PC-3 (cell line): ENCODE measurements at regions not wholly inside any gene's neighbourhood (a gene's known extent, or its start where the extent isn't known, plus 50 kb on each side); places are given as distances from the start of the nearest gene placed in this dataset.

Experiments
- ATAC-seq: fragments of 200-7000 bp; cut with Tn5 transposase; 2 replicates; pipeline ENCODE4 v1.9.1; 2020; ENCODE audit warnings: mild to moderate bottlenecking, moderate library complexity
- BruUV-seq: library from RNA; stranded (reverse); fragments of 400-500 nt; replicated peaks from 2 replicates; lab custom pipeline; 2021; lab: Mats Ljungman, UMichigan
- CTCF ChIA-PET: fragments of 300-600 bp; sonication (Branson Sonifier 250); formaldehyde crosslinking; loops from one replicate; lab custom pipeline; 2022; ENCODE audit warnings: antibody characterized with exemption; lab: Charles Lee
- POLR2A ChIA-PET: fragments of 300-600 bp; sonication (Branson Sonifier 250); formaldehyde crosslinking; loops from one replicate; lab custom pipeline; 2022; ENCODE audit warnings: antibody characterized with exemption; ENCODE audit not compliant: unreplicated experiment; lab: Charles Lee
- DNase-seq: peaks from one replicate; pipeline ENCODE4 v3.0.0-alpha.2; 2015
- H2AFZ ChIP-seq: fragments of 300-600 bp; sonication (generic); 2 replicates; pipeline ENCODE4 v1.6.0; 2016; ENCODE audit warnings: antibody characterized with exemption, low read length
- H3F3A ChIP-seq: fragments of 300-600 bp; sonication (generic); one replicate; pipeline ENCODE4 v1.6.0; 2017; ENCODE audit warnings: antibody characterized with exemption, low read length, control low read depth, mild to moderate bottlenecking; ENCODE audit not compliant: unreplicated experiment
- H3K27ac ChIP-seq: fragments of 300-600 bp; sonication (generic); 2 replicates; pipeline ENCODE4 v1.5.1; 2016; ENCODE audit warnings: mild to moderate bottlenecking, low read length
- H3K27me3 ChIP-seq: fragments of 300-600 bp; sonication (generic); 2 replicates; pipeline ENCODE4 v1.6.1; 2016; ENCODE audit warnings: low read length, mixed read lengths
- H3K36me3 ChIP-seq: fragments of 300-600 bp; sonication (generic); 2 replicates; pipeline ENCODE4 v1.6.1; 2016; ENCODE audit warnings: low read depth, mixed run types, low read length, mixed read lengths
- H3K4me1 ChIP-seq: fragments of 300-600 bp; sonication (generic); 2 replicates; pipeline ENCODE4 v1.5.1; 2016; ENCODE audit warnings: low read length; ENCODE audit not compliant: insufficient read depth
- H3K4me2 ChIP-seq: fragments of 300-600 bp; sonication (generic); 2 replicates; pipeline ENCODE4 v1.6.0; 2016; ENCODE audit warnings: low read length
- H3K4me3 ChIP-seq: fragments of 300-600 bp; sonication (generic); 2 replicates; pipeline ENCODE4 v1.5.1; 2016; ENCODE audit warnings: mild to moderate bottlenecking, low read length, mixed read lengths
- H3K79me2 ChIP-seq: fragments of 300-600 bp; sonication (generic); 2 replicates; pipeline ENCODE4 v1.6.1; 2017; ENCODE audit warnings: low read length, mixed read lengths
- H3K9ac ChIP-seq: fragments of 300-600 bp; sonication (generic); 2 replicates; pipeline ENCODE4 v1.6.0; 2016; ENCODE audit warnings: mild to moderate bottlenecking, low read length
- H3K9me2 ChIP-seq: fragments of 300-600 bp; sonication (generic); replicated peaks from 2 replicates; pipeline ENCODE4 v1.6.1; 2016; ENCODE audit warnings: mixed run types, low read length, mixed read lengths
- H3K9me3 ChIP-seq: fragments of 300-600 bp; sonication (generic); 2 replicates; pipeline ENCODE4 v1.6.1; 2016; ENCODE audit warnings: low read length, mixed read lengths
- H4K20me1 ChIP-seq: fragments of 300-600 bp; sonication (generic); 2 replicates; pipeline ENCODE4 v1.6.1; 2016; ENCODE audit warnings: low read length, mixed read lengths
- CTCF ChIP-seq: fragments of 300-600 bp; sonication (generic); conservative IDR thresholded peaks from 2 replicates; pipeline ENCODE4 v1.5.1; 2017; ENCODE audit warnings: antibody characterized with exemption, low read depth, mild to moderate bottlenecking, low read length
- EZH2 ChIP-seq: fragments of 300-600 bp; sonication (generic); IDR thresholded peaks from one replicate; pipeline ENCODE4 v1.6.1; 2017; ENCODE audit warnings: antibody characterized with exemption, mild to moderate bottlenecking, low read length; ENCODE audit not compliant: unreplicated experiment
- EZH2phosphoT487 ChIP-seq: fragments of 300-600 bp; sonication (generic); IDR thresholded peaks from 2 replicates; pipeline ENCODE4 v1.6.1; 2018; ENCODE audit warnings: mild to moderate bottlenecking, antibody characterized with exemption, low read length, borderline replicate concordance
- intact Hi-C: fragments of 100-400 bp; cut with micrococcal nuclease; formaldehyde crosslinking; loops from 2 replicates; pipeline ENCODE4 v1.9.0; 2023

- CTCF ChIA-PET, result interaction anchor here (0.7 to 0.8 kb wide), 3 partner anchors 40 to 137 kb away, joined by 3 to 4 read pairs (median 3); a partner anchor contains a TSS
- H2AFZ ChIP-seq, result no peak overlapping the region
- no TSS peak for BruUV-seq
Observed at GRCh38 chr6:26199057-26199772, 112.0 kb downstream of the HFE start.

GRCh38 chr6:26199773-26200764, 112.8 kb downstream of the HFE start:
- Histone ChIP-seq H3K9ac (peak overlapping the region; percentile 67), H3K4me3 (peak overlapping the region; percentile 93), H3K9me2 (no peaks in the 10 kb centered on the region), H3K4me1 (peaks cover 15% of the 10 kb centered on the region), H3K27me3 (no peaks in the 10 kb centered on the region), H3K79me2 (peaks cover 44% of the 10 kb centered on the region), H3K36me3 (no peaks in the 10 kb centered on the region; the same call in 1 of the 2 replicates), H4K20me1 (peaks cover 31% of the 10 kb centered on the region), H3F3A (peaks cover 28% of the 10 kb centered on the region), H3K9me3 (no peaks in the 10 kb centered on the region), H3K27ac (peak overlapping the region; percentile 58), H2AFZ (no peak overlapping the region), H3K4me2 (peak overlapping the region; percentile 95)
- TF ChIP-seq EZH2 (no peak), CTCF (no peak), EZH2phosphoT487 (no peak)
- peak; percentile 41 for DNase-seq
- intact Hi-C loops, result loop anchor here (1.0 to 5.0 kb wide), 8 partner anchors 16 to 1612 kb away; a partner anchor contains a TSS
- ChIA-PET POLR2A (interaction anchor here (0.6 to 4.3 kb wide), 18 partner anchors 16 to 1889 kb away, joined by 3 to 140 read pairs (median 6); a partner anchor contains a TSS), CTCF (interaction anchor here (0.7 kb wide), 1 partner anchor 76 kb away, joined by 3 read pairs; a partner anchor contains a TSS)
- peak; percentile 1 for ATAC-seq
- BruUV-seq, result TSS peak; percentile 75

More at GRCh38 chr6:26199057-26199772, 112.0 kb downstream of the HFE start:
- intact Hi-C loops, result loop anchor here (1.0 to 5.0 kb wide), 8 partner anchors 17 to 1613 kb away; a partner anchor contains a TSS
- peak overlapping the region; percentile 91 for H3K9ac ChIP-seq
- POLR2A ChIA-PET, result interaction anchor here (0.6 to 4.3 kb wide), 21 partner anchors 17 to 1890 kb away, joined by 3 to 140 read pairs (median 4); a partner anchor contains a TSS
- peaks cover 47% of the 10 kb centered on the region for H3K79me2 ChIP-seq
- H3K9me2 ChIP-seq, result no peaks in the 10 kb centered on the region
- H3K27ac ChIP-seq, result peak overlapping the region; percentile 70
- peak overlapping the region; percentile 98 for H3K4me2 ChIP-seq
- H3K36me3 ChIP-seq, result no peaks in the 10 kb centered on the region; the same call in 1 of the 2 replicates
- peaks cover 31% of the 10 kb centered on the region for H4K20me1 ChIP-seq
- peaks cover 23% of the 10 kb centered on the region for H3F3A ChIP-seq
- peak; percentile 96 for DNase-seq
- TF ChIP-seq EZH2, result no peak
- TF ChIP-seq CTCF, result no peak
- TF ChIP-seq EZH2phosphoT487, result no peak
- H3K4me3 ChIP-seq, result peak overlapping the region; percentile 93
- peaks cover 24% of the 10 kb centered on the region for H3K4me1 ChIP-seq
- no peaks in the 10 kb centered on the region for H3K9me3 ChIP-seq
- no peaks in the 10 kb centered on the region for H3K27me3 ChIP-seq
- peak; percentile 59 for ATAC-seq
